ENCODE measurements at regions not wholly inside any gene's neighbourhood (a gene's known extent, or its start where the extent isn't known, plus 50 kb on each side); places are given as distances from the start of the nearest gene placed in this dataset.

GRCh38 chr6:94835264-94835663 is 742.1 kb upstream of the MANEA start:
- H3K9ac ChIP-seq (ENCODE audit: insufficient read depth, low read depth, low read length) = no peak overlapping the region
- H3K4me2 ChIP-seq (ENCODE audit: low read depth, low read length) = no peak overlapping the region
- H3K27me3 ChIP-seq (ENCODE audit: control insufficient read depth in 1 of 2, insufficient read depth in 2 of 2, low read length in 2 of 2) = no peaks in the 10 kb centered on the region
- FAIRE-seq (no peak), ATAC-seq (no peak), DNase-seq (ENCODE audit: low spot score) (no peak)
- ChIA-PET CTCF (ENCODE audit: low intra/inter-chr PET ratio, low total read pairs) (no interaction called here), POLR2A (no interaction called here)
- H2AFZ ChIP-seq (ENCODE audit: low read length) = no peak overlapping the region
- in situ Hi-C loops (cut with HindIII; ENCODE audit: extremely low pct_ligation_motif_present, low pct_unique_long_range_greater_than_20kb) (no loop called here), intact Hi-C loops (cut with micrococcal nuclease; ENCODE audit: unreplicated experiment) (no loop called here)
- no peaks in the 10 kb centered on the region for H3K9me3 ChIP-seq (ENCODE audit: low read length)
- H3K27ac ChIP-seq (ENCODE audit: extremely low read length, insufficient read depth, low read length) = no peak overlapping the region
- no peaks in the 10 kb centered on the region for H4K20me1 ChIP-seq (ENCODE audit: insufficient read depth, low read length)
- no TSS peak for BruUV-seq (replicated peaks)
- H3K79me2 ChIP-seq (ENCODE audit: insufficient read depth, low read length) = no peaks in the 10 kb centered on the region
- H3K4me3 ChIP-seq (replicated peaks in 1 of 3; ENCODE audit: insufficient read depth in 1 of 3, low read depth in 2 of 3, low read length in 3 of 3) = no peak overlapping the region
- no peaks in the 10 kb centered on the region for H3K4me1 ChIP-seq (ENCODE audit: insufficient read depth, low read length)
- H3K36me3 ChIP-seq (replicated peaks in 1 of 2; ENCODE audit: control insufficient read depth in 1 of 2, insufficient read depth in 2 of 2, low read length in 2 of 2) = no peaks in the 10 kb centered on the region
- no peak for TF ChIP-seq BATF2 (CRISPR knock-in tag; IDR thresholded peaks at IDR 0.05)
- TF ChIP-seq SMAD3 (CRISPR knock-in tag; IDR thresholded peaks at IDR 0.05) = no peak
- no peak for TF ChIP-seq SNAPC5 (CRISPR knock-in tag; IDR thresholded peaks at IDR 0.05; ENCODE audit: borderline replicate concordance)
- no peak for TF ChIP-seq SP5 (CRISPR knock-in tag; IDR thresholded peaks at IDR 0.05; ENCODE audit: borderline replicate concordance, low read depth)
- no peak for TF ChIP-seq IRF1 (CRISPR knock-in tag; IDR thresholded peaks at IDR 0.05; ENCODE audit: low read depth)
- TF ChIP-seq CAMTA2 (CRISPR knock-in tag; IDR thresholded peaks at IDR 0.05; ENCODE audit: borderline replicate concordance) = no peak
- TF ChIP-seq KLF16 (CRISPR knock-in tag; IDR thresholded peaks at IDR 0.05) = no peak
- no peak for TF ChIP-seq ZNF407 (CRISPR knock-in tag; IDR thresholded peaks at IDR 0.05; ENCODE audit: not compliant biosample characterization)

All from HepG2 (cell line).